ENCODE measurements at regions not wholly inside any gene's neighbourhood (a gene's known extent, or its start where the extent isn't known, plus 50 kb on each side); places are given as distances from the start of the nearest gene placed in this dataset.
A peak's percentile ranks its signal among the peaks of the same experiment; 100 is the strongest.

GRCh38 chrX:15165832-15166231 is 104.1 kb downstream of the ASB9 start (continued):
- TF ChIP-seq HDAC3 (IDR thresholded peaks at IDR 0.05; ENCODE audit: borderline replicate concordance, partially characterized antibody), result peak; percentile 34
- no peak for TF ChIP-seq XRCC3 (IDR thresholded peaks at IDR 0.05)
- TF ChIP-seq ZNF121 (CRISPR knock-in tag; conservative IDR thresholded peaks at IDR 0.05), result no peak
- no peak for TF ChIP-seq SNAPC5 (CRISPR knock-in tag; IDR thresholded peaks at IDR 0.05)
- TF ChIP-seq MYC (IDR thresholded peaks at IDR 0.05; ENCODE audit: low read depth, low read length), result no peak
- no peak for TF ChIP-seq MYC (CRISPR knock-in tag; IDR thresholded peaks at IDR 0.05; ENCODE audit: borderline replicate concordance, low read depth)
- no peak for TF ChIP-seq ZNF41 (CRISPR knock-in tag; conservative IDR thresholded peaks at IDR 0.05)
- TF ChIP-seq ZNF717 (CRISPR knock-in tag; IDR thresholded peaks at IDR 0.05), result no peak
- TF ChIP-seq ZNF586 (CRISPR knock-in tag; conservative IDR thresholded peaks at IDR 0.05), result no peak
- no peak for TF ChIP-seq SREBF1 (IDR thresholded peaks at IDR 0.05; ENCODE audit: borderline replicate concordance, low read depth, low read length)
- TF ChIP-seq PYGO2 (tag; IDR thresholded peaks at IDR 0.05), result no peak
- TF ChIP-seq HLTF (IDR thresholded peaks at IDR 0.05), result no peak
- no peak for TF ChIP-seq FIP1L1 (IDR thresholded peaks at IDR 0.05; ENCODE audit: low read depth, low read length, poor library complexity, severe bottlenecking)
- no peak for TF ChIP-seq CREM (IDR thresholded peaks at IDR 0.05; ENCODE audit: low read depth)
- TF ChIP-seq NR1H2 (CRISPR knock-in tag; IDR thresholded peaks at IDR 0.05), result no peak
- no peak for TF ChIP-seq ZNF316 (IDR thresholded peaks at IDR 0.05)
- no peak for TF ChIP-seq ZBTB11 (CRISPR knock-in tag; IDR thresholded peaks at IDR 0.05)
- TF ChIP-seq ZNF639 (CRISPR knock-in tag; conservative IDR thresholded peaks at IDR 0.05 in 1 of 2, IDR thresholded peaks at IDR 0.05 in 1 of 2), result no peak
- TF ChIP-seq BRCA1 (IDR thresholded peaks at IDR 0.05), result no peak
- TF ChIP-seq BRCA1 (CRISPR knock-in tag; IDR thresholded peaks at IDR 0.05), result no peak
- TF ChIP-seq NR2C2 (CRISPR knock-in tag; IDR thresholded peaks at IDR 0.05), result no peak
- TF ChIP-seq NR2C2 (tag; IDR thresholded peaks at IDR 0.05), result no peak
- TF ChIP-seq BRD9 (IDR thresholded peaks at IDR 0.05; ENCODE audit: low read depth, partially characterized antibody), result no peak
- peak; percentile 96 for TF ChIP-seq CBFA2T3 (IDR thresholded peaks at IDR 0.05)
- no peak for TF ChIP-seq MBD2 (IDR thresholded peaks at IDR 0.05; ENCODE audit: borderline replicate concordance, low read depth)
- TF ChIP-seq ZNF12 (CRISPR knock-in tag; IDR thresholded peaks at IDR 0.05), result no peak
- TF ChIP-seq TEAD2 (tag; IDR thresholded peaks at IDR 0.05), result no peak
- no peak for TF ChIP-seq DIDO1 (tag; IDR thresholded peaks at IDR 0.05; ENCODE audit: low read depth)
- TF ChIP-seq DMBX1 (CRISPR knock-in tag; IDR thresholded peaks at IDR 0.05; ENCODE audit: borderline replicate concordance), result peak; percentile 56; the same call in 1 of the 2 replicates

Measured in K562 (cell line).